Smooth muscle cell (in vitro differentiated cells): ENCODE measurements at regions not wholly inside any gene's neighbourhood (a gene's known extent, or its start where the extent isn't known, plus 50 kb on each side); places are given as distances from the start of the nearest gene placed in this dataset.
"Not testable (repeated sequence)": the region's sequence is repeated elsewhere in the genome, so short reads cannot be mapped to it uniquely, and the experiment has no call there.

Experiments
- DNase-seq: peaks from one replicate; lab custom pipeline; 2025; ENCODE audit not compliant: unreplicated experiment; lab: John Stamatoyannopoulos, UW
- H2AFZ ChIP-seq: fragments of 200-600 bp; sonication (generic); 2 replicates; pipeline ENCODE4 v1.6.0; 2016; ENCODE audit warnings: antibody characterized with exemption, low read depth, mild to moderate bottlenecking
- H3F3A ChIP-seq: fragments of 200-600 bp; sonication (generic); 2 replicates; pipeline ENCODE4 v1.6.0; 2017; ENCODE audit warnings: antibody characterized with exemption, low read depth
- H3K27ac ChIP-seq: fragments of 200-600 bp; sonication (generic); 2 replicates; pipeline ENCODE4 v1.5.1; 2016; ENCODE audit warnings: low read depth, mild to moderate bottlenecking
- H3K27me3 ChIP-seq: fragments of 200-600 bp; sonication (generic); 2 replicates; pipeline ENCODE4 v1.6.1; 2016; ENCODE audit warnings: low read depth, mild to moderate bottlenecking
- H3K36me3 ChIP-seq: fragments of 200-600 bp; sonication (generic); 2 replicates; pipeline ENCODE4 v1.5.1; 2016; ENCODE audit warnings: low read depth
- H3K4me1 ChIP-seq: fragments of 200-600 bp; sonication (generic); 2 replicates; pipeline ENCODE4 v1.5.1; 2016; ENCODE audit warnings: low read depth
- H3K4me2 ChIP-seq: fragments of 200-600 bp; sonication (generic); 2 replicates; pipeline ENCODE4 v1.6.0; 2016; ENCODE audit warnings: mild to moderate bottlenecking
- H3K4me3 ChIP-seq: fragments of 200-600 bp; sonication (generic); 2 replicates; pipeline ENCODE4 v1.5.1; 2016; ENCODE audit warnings: mild to moderate bottlenecking
- H3K79me2 ChIP-seq: fragments of 200-600 bp; sonication (generic); 2 replicates; pipeline ENCODE4 v1.6.0; 2016; ENCODE audit warnings: low read depth, mild to moderate bottlenecking
- H3K9ac ChIP-seq: fragments of 200-600 bp; sonication (generic); 2 replicates; pipeline ENCODE4 v1.6.0; 2016; ENCODE audit warnings: low read depth
- H3K9me3 ChIP-seq: fragments of 200-600 bp; sonication (generic); replicated peaks from 2 replicates; pipeline ENCODE4 v1.5.1; 2016; ENCODE audit warnings: low read depth
- H4K20me1 ChIP-seq: fragments of 200-600 bp; sonication (generic); 2 replicates; pipeline ENCODE4 v1.6.0; 2016; ENCODE audit warnings: low read depth
- CTCF ChIP-seq: fragments of 200-600 bp; sonication (generic); IDR thresholded peaks from 2 replicates; pipeline ENCODE4 v1.5.1; 2017; ENCODE audit warnings: borderline replicate concordance, mild to moderate bottlenecking, antibody characterized with exemption; ENCODE audit not compliant: insufficient read depth, poor library complexity, severe bottlenecking
- WGBS: methylation state at CpG from one replicate; pipeline ENCODE4 v1.1.7; 2016; ENCODE audit warnings: low lambda C conversion rate; 5-methylcytosine and 5-hydroxymethylcytosine counted together

GRCh38 chr2:106323337-106324013, 129.4 kb upstream of the UXS1 start:
- Histone ChIP-seq H3K4me2 (no peak overlapping the region), H3K9ac (no peak overlapping the region), H3K4me3 (no peak overlapping the region), H3K36me3 (no peaks in the 10 kb centered on the region), H3K27me3 (no peaks in the 10 kb centered on the region), H4K20me1 (no peaks in the 10 kb centered on the region), H2AFZ (no peak overlapping the region), H3K4me1 (no peaks in the 10 kb centered on the region), H3K79me2 (no peaks in the 10 kb centered on the region), H3K9me3 (no peaks in the 10 kb centered on the region), H3F3A (no peaks in the 10 kb centered on the region), H3K27ac (no peak overlapping the region)
- no peak for TF ChIP-seq CTCF
- 81% methylated on average over 10 of the region's 10 CpGs for WGBS
- no peak for DNase-seq

GRCh38 chr2:106322281-106322680, 128.2 kb upstream of the UXS1 start:
- no peak for TF ChIP-seq CTCF
- Histone ChIP-seq H3K36me3 (no peaks in the 10 kb centered on the region), H3F3A (no peaks in the 10 kb centered on the region), H3K4me1 (no peaks in the 10 kb centered on the region), H3K27me3 (no peaks in the 10 kb centered on the region), H3K27ac (no peak overlapping the region), H3K9ac (no peak overlapping the region), H3K4me2 (no peak overlapping the region), H3K9me3 (no peaks in the 10 kb centered on the region), H3K4me3 (no peak overlapping the region), H4K20me1 (no peaks in the 10 kb centered on the region), H3K79me2 (no peaks in the 10 kb centered on the region), H2AFZ (no peak overlapping the region)
- WGBS: 87% methylated on average over 5 of the region's 5 CpGs
- no peak for DNase-seq

GRCh38 chr2:106320439-106320838, 126.3 kb upstream of the UXS1 start:
- H3K27ac ChIP-seq, H4K20me1 ChIP-seq, H3K4me1 ChIP-seq, H3K36me3 ChIP-seq, H3K4me2 ChIP-seq, H3K9ac ChIP-seq, DNase-seq, H3F3A ChIP-seq, H3K4me3 ChIP-seq, H3K79me2 ChIP-seq, H3K27me3 ChIP-seq, H2AFZ ChIP-seq, H3K9me3 ChIP-seq: not testable (repeated sequence)
- WGBS: 100% methylated on average over 2 of the region's 2 CpGs

- no peaks in the 10 kb centered on the region for H3K27me3 ChIP-seq
- no peak for TF ChIP-seq CTCF
- no peaks in the 10 kb centered on the region for H4K20me1 ChIP-seq
- no peaks in the 10 kb centered on the region for H3K9me3 ChIP-seq
- H3K79me2 ChIP-seq: no peaks in the 10 kb centered on the region
- H3K4me3 ChIP-seq: no peak overlapping the region
- H2AFZ ChIP-seq: no peak overlapping the region
- no peaks in the 10 kb centered on the region for H3K4me1 ChIP-seq
- no peak overlapping the region for H3K4me2 ChIP-seq
- no peak for DNase-seq
- H3K27ac ChIP-seq: no peak overlapping the region
- 96% methylated on average over 2 of the region's 2 CpGs for WGBS
- H3K9ac ChIP-seq: no peak overlapping the region
- H3F3A ChIP-seq: no peaks in the 10 kb centered on the region
- no peaks in the 10 kb centered on the region for H3K36me3 ChIP-seq
Observed at GRCh38 chr2:106316915-106317314, 122.8 kb upstream of the UXS1 start.
